H1 (cell line): ENCODE measurements at regions not wholly inside any gene's neighbourhood (a gene's known extent, or its start where the extent isn't known, plus 50 kb on each side); places are given as distances from the start of the nearest gene placed in this dataset.

Source experiments
- CTCF ChIA-PET: fragments of 300-600 bp; sonication (Branson Sonifier 250); formaldehyde crosslinking; loops from one replicate; lab custom pipeline; 2021; ENCODE audit not compliant: partially characterized antibody; lab: Charles Lee
- POLR2A ChIA-PET: fragments of 300-600 bp; sonication (Branson Sonifier 250); formaldehyde crosslinking; loops from one replicate; lab custom pipeline; 2021; ENCODE audit warnings: inconsistent platforms; ENCODE audit not compliant: partially characterized antibody; lab: Charles Lee
- DNase-seq, 2 experiments: peaks; one replicate each; pipeline versions ENCODE4 v3.0.0 to v3.0.0-alpha.2; 2010 to 2022; ENCODE audit warnings: low spot score in 2 of 2, low read depth in 1 of 2, mixed read lengths in 1 of 2
- FAIRE-seq: peaks from 2 replicates; lab custom pipeline; 2011; peaks lifted over from hg19 to GRCh38; lab: Jason Lieb, UNC
- H2AFZ ChIP-seq: 2 replicates; pipeline ENCODE4 v1.8.1; 2012; ENCODE audit warnings: low read length, inconsistent platforms
- H2AK5ac ChIP-seq: 2 replicates; pipeline ENCODE4 v1.6.1; 2013; ENCODE audit warnings: low read depth, low read length
- H2BK120ac ChIP-seq: replicated peaks from 2 replicates; pipeline ENCODE3; 2013; ENCODE audit warnings: low read depth, low read length, inconsistent platforms
- H2BK12ac ChIP-seq: 2 replicates; pipeline ENCODE4 v1.6.1; 2013; ENCODE audit warnings: low read depth, low read length
- H2BK15ac ChIP-seq: 2 replicates; pipeline ENCODE4 v1.6.1; 2013; ENCODE audit warnings: low read length
- H2BK20ac ChIP-seq: 2 replicates; pipeline ENCODE4 v1.6.1; 2013; ENCODE audit warnings: low read length
- H2BK5ac ChIP-seq: 2 replicates; pipeline ENCODE4 v1.6.1; 2013; ENCODE audit warnings: low read depth, low read length
- H3K14ac ChIP-seq: 2 replicates; pipeline ENCODE4 v1.6.1; 2013; ENCODE audit warnings: inconsistent platforms; ENCODE audit not compliant: insufficient read length
- H3K18ac ChIP-seq: 2 replicates; pipeline ENCODE4 v1.6.1; 2013; ENCODE audit warnings: low read length; ENCODE audit errors: extremely low read depth
- H3K23ac ChIP-seq: 2 replicates; pipeline ENCODE4 v1.6.1; 2013; ENCODE audit warnings: inconsistent platforms; ENCODE audit not compliant: insufficient read length
- H3K23me2 ChIP-seq: 2 replicates; pipeline ENCODE4 v1.6.1; 2013; ENCODE audit warnings: low read depth, low read length
- H3K27ac ChIP-seq: 2 replicates; pipeline ENCODE4 v1.6.1; 2011; ENCODE audit warnings: low read depth, low read length, inconsistent platforms
- H3K27me3 ChIP-seq, 4 experiments: replicated peaks in 1 of 4; 1 replicate in 1 of 4; 2 replicates in 3 of 4; pipeline versions ENCODE4 v1.6.1 to v1.8.1; 2011 to 2013; ENCODE audit warnings: low read length in 3 of 4, mild to moderate bottlenecking in 3 of 4, inconsistent platforms in 2 of 4, mixed read lengths in 2 of 4, moderate library complexity in 1 of 4; ENCODE audit not compliant: control insufficient read depth in 3 of 4, insufficient read depth in 3 of 4; ENCODE audit errors: extremely low read depth in 1 of 4
- H3K36me3 ChIP-seq, 4 experiments: 2 replicates each; pipeline versions ENCODE4 v1.6.1 to v1.8.1; 2011 to 2013; ENCODE audit warnings: mild to moderate bottlenecking in 4 of 4, low read length in 3 of 4, moderate library complexity in 2 of 4, control low read depth in 1 of 4, inconsistent platforms in 1 of 4; ENCODE audit not compliant: insufficient read depth in 4 of 4, control insufficient read depth in 2 of 4
- H3K4ac ChIP-seq: replicated peaks from 2 replicates; pipeline ENCODE3; 2013; ENCODE audit warnings: low read length, low read depth, mixed read lengths, inconsistent platforms; ENCODE audit not compliant: insufficient read length
- H3K4me1 ChIP-seq, 4 experiments: replicated peaks in 1 of 4; 1 replicate in 1 of 4; 2 replicates in 3 of 4; pipeline versions ENCODE4 v1.6.1 to v1.8.1; 2011 to 2013; ENCODE audit warnings: low read length in 3 of 4, inconsistent platforms in 2 of 4, mixed read lengths in 1 of 4; ENCODE audit not compliant: insufficient read depth in 4 of 4, control insufficient read depth in 3 of 4
- H3K4me2 ChIP-seq, 2 experiments: 2 replicates each; pipeline versions ENCODE4 v1.6.1 to v1.8.1; 2011 to 2013; ENCODE audit warnings: low read depth in 2 of 2, low read length in 2 of 2, control low read depth in 1 of 2, inconsistent platforms in 1 of 2, mild to moderate bottlenecking in 1 of 2; ENCODE audit not compliant: insufficient read depth in 1 of 2
- H3K4me3 ChIP-seq, 4 experiments: fragments of 200-600, 300-600 bp in 1 of 4; sonication (generic), shearing (Covaris generic), sonication (Bioruptor Twin) in 1 of 4; 2 replicates each; pipeline versions ENCODE4 v1.5.1 to v1.8.1; 2011 to 2016; ENCODE audit warnings: low read length in 4 of 4, low read depth in 3 of 4, control low read depth in 2 of 4, inconsistent platforms in 2 of 4, mild to moderate bottlenecking in 2 of 4, mixed read lengths in 1 of 4, moderate library complexity in 1 of 4; ENCODE audit not compliant: insufficient read depth in 2 of 4; ENCODE audit errors: extremely low read depth in 1 of 4
- H3K56ac ChIP-seq: replicated peaks from 2 replicates; pipeline ENCODE3; 2013; ENCODE audit warnings: low read depth, mild to moderate bottlenecking, mixed read lengths, low read length, inconsistent platforms; ENCODE audit not compliant: insufficient read length
- H3K79me1 ChIP-seq: 2 replicates; pipeline ENCODE4 v1.6.1; 2013; ENCODE audit warnings: low read depth, low read length, control low read depth
- H3K79me2 ChIP-seq, 2 experiments: 2 replicates each; pipeline versions ENCODE4 v1.6.1 to v1.8.1; 2012 to 2013; ENCODE audit warnings: low read length in 2 of 2, mild to moderate bottlenecking in 2 of 2, inconsistent platforms in 1 of 2; ENCODE audit not compliant: insufficient read depth in 2 of 2, control insufficient read depth in 1 of 2
- H3K9ac ChIP-seq, 4 experiments: replicated peaks in 1 of 4; 1 replicate in 1 of 4; 2 replicates in 3 of 4; pipeline versions ENCODE4 v1.6.1 to v1.8.1; 2011 to 2013; ENCODE audit warnings: low read depth in 3 of 4, low read length in 3 of 4, control low read depth in 2 of 4, mild to moderate bottlenecking in 2 of 4, moderate library complexity in 2 of 4, inconsistent platforms in 1 of 4; ENCODE audit errors: extremely low read depth in 1 of 4
- H3K9me3 ChIP-seq, 2 experiments: 2 replicates each; pipeline versions ENCODE4 v1.6.1 to v1.8.1; 2012 to 2013; ENCODE audit warnings: mild to moderate bottlenecking in 2 of 2, moderate library complexity in 2 of 2, control low read depth in 1 of 2, inconsistent platforms in 1 of 2, low read depth in 1 of 2, low read length in 1 of 2, mixed read lengths in 1 of 2; ENCODE audit not compliant: insufficient read depth in 2 of 2
- H4K20me1 ChIP-seq, 2 experiments: replicated peaks in 1 of 2; 2 replicates each; pipeline versions ENCODE3 to v1.8.1; 2011 to 2013; ENCODE audit warnings: inconsistent platforms in 2 of 2, low read length in 2 of 2, mild to moderate bottlenecking in 1 of 2; ENCODE audit not compliant: insufficient read depth in 2 of 2, control insufficient read depth in 1 of 2
- H4K5ac ChIP-seq: 2 replicates; pipeline ENCODE4 v1.6.1; 2013; ENCODE audit warnings: low read length, low read depth, mixed read lengths, inconsistent platforms; ENCODE audit not compliant: insufficient read length
- H4K8ac ChIP-seq: 2 replicates; pipeline ENCODE4 v1.8.0; 2013; ENCODE audit warnings: mild to moderate bottlenecking, moderate library complexity, low read length, inconsistent platforms; ENCODE audit not compliant: insufficient read depth; ENCODE audit errors: extremely low read depth
- H4K91ac ChIP-seq: replicated peaks from 2 replicates; pipeline ENCODE3; 2013; ENCODE audit warnings: low read length, mixed read lengths, inconsistent platforms; ENCODE audit not compliant: insufficient read length
- BRCA1 ChIP-seq: IDR thresholded peaks from 2 replicates; pipeline ENCODE4 v1.6.1; 2012; ENCODE audit warnings: low read depth, low read length, improper control_type of control experiment
- CBX5 ChIP-seq: fragments of 300-800, 300-1000 bp; sonication (generic); IDR thresholded peaks from 2 replicates; pipeline ENCODE4 v1.7.1; 2016; ENCODE audit warnings: antibody characterized with exemption, low read length, low read depth
- EZH2 ChIP-seq: fragments of 200-600 bp; sonication (generic); IDR thresholded peaks from 2 replicates; pipeline ENCODE4 v1.7.1; 2012; ENCODE audit warnings: low read depth, mild to moderate bottlenecking, moderate library complexity, low read length, inconsistent platforms; ENCODE audit not compliant: severe bottlenecking
- FOSL1 ChIP-seq: IDR thresholded peaks from 2 replicates; pipeline ENCODE4 v1.6.1; 2011; ENCODE audit warnings: mild to moderate bottlenecking, low read depth, low read length, moderate library complexity; ENCODE audit not compliant: insufficient read depth
- GABPA ChIP-seq: IDR thresholded peaks from 2 replicates; pipeline ENCODE4 v1.6.1; 2011; ENCODE audit warnings: mild to moderate bottlenecking, low read length, moderate library complexity, borderline replicate concordance; ENCODE audit not compliant: insufficient read depth
- GTF2F1 ChIP-seq: IDR thresholded peaks from 2 replicates; pipeline ENCODE4 v1.6.1; 2012; ENCODE audit warnings: low read depth, low read length, improper control_type of control experiment, borderline replicate concordance
- KDM5A ChIP-seq: fragments of 200-600 bp; IDR thresholded peaks from 2 replicates; pipeline ENCODE4 v1.7.1; 2012; ENCODE audit warnings: mild to moderate bottlenecking, low read length, inconsistent platforms, mixed read lengths
- SIN3A ChIP-seq, 2 experiments: IDR thresholded peaks in 1 of 2; conservative IDR thresholded peaks in 1 of 2; 2 replicates each; pipeline ENCODE4 v1.6.1; 2011 to 2012; ENCODE audit warnings: low read length in 2 of 2, improper control_type of control experiment in 1 of 2, low read depth in 1 of 2, mild to moderate bottlenecking in 1 of 2
- SIRT6 ChIP-seq: IDR thresholded peaks from one replicate; pipeline ENCODE4 v1.7.1; 2012; ENCODE audit warnings: low read length, inconsistent platforms
- SIX5 ChIP-seq: IDR thresholded peaks from 2 replicates; pipeline ENCODE4 v1.6.1; 2011; ENCODE audit warnings: mild to moderate bottlenecking, low read depth, low read length
- SRF ChIP-seq: IDR thresholded peaks from 2 replicates; pipeline ENCODE4 v1.6.1; 2011; ENCODE audit warnings: mild to moderate bottlenecking, low read depth, low read length, moderate library complexity
- TBP ChIP-seq: IDR thresholded peaks from 2 replicates; pipeline ENCODE4 v1.6.1; 2011; ENCODE audit warnings: low read depth, low read length, improper control_type of control experiment
- USF2 ChIP-seq: IDR thresholded peaks from 2 replicates; pipeline ENCODE4 v1.6.1; 2011; ENCODE audit warnings: low read length, improper control_type of control experiment
- WGBS, 2 experiments: shearing (Covaris generic) in 1 of 2; methylation state at CpG; one replicate each; pipeline versions ENCODE4 v1.1.6 to v1.1.7; 2013 to 2015; ENCODE audit warnings: low lambda C conversion rate in 2 of 2, mixed read lengths in 2 of 2, inconsistent platforms in 1 of 2, low coverage in 1 of 2, missing lambda C conversion rate in 1 of 2; ENCODE audit not compliant: insufficient replicate concordance in 2 of 2, insufficient coverage in 1 of 2, insufficient read length in 1 of 2; ENCODE audit errors: extremely low coverage in 1 of 2, missing lambda C conversion rate in 1 of 2; 5-methylcytosine and 5-hydroxymethylcytosine counted together

GRCh38 chr15:81858136-81858535 is 187.7 kb downstream of the MEX3B start:
- H3K4me2 ChIP-seq = no peak overlapping the region
- WGBS, 2 experiments = 84% methylated on average over 6 of the region's 6 CpGs; no CpG with 5 or more reads in 1 of the 2 experiments
- TF ChIP-seq FOSL1 (no peak), GABPA (no peak), USF2 (no peak), BRCA1 (no peak), EZH2 (no peak), SRF (no peak), TBP (no peak), GTF2F1 (no peak), SIRT6 (no peak), SIX5 (no peak), KDM5A (no peak), CBX5 (no peak), SIN3A (conservative IDR thresholded peaks at IDR 0.05 in 1 of 2, IDR thresholded peaks at IDR 0.05 in 1 of 2; ENCODE audit: low read depth in 1 of 2, low read length in 2 of 2) (no peak)
- TF ChIP-seq, all 59 proteins: peak for 0
- Histone ChIP-seq H2BK12ac (no peak overlapping the region), H4K91ac (no peak overlapping the region), H3K27me3 (no peaks in the 10 kb centered on the region), H4K8ac (no peak overlapping the region), H2AK5ac (no peak overlapping the region), H2BK120ac (no peak overlapping the region), H2BK5ac (no peak overlapping the region), H3K4me3 (no peak overlapping the region), H3K56ac (no peak overlapping the region), H2BK20ac (no peak overlapping the region), H3K18ac (no peak overlapping the region), H3K23me2 (no peaks in the 10 kb centered on the region), H3K79me2 (no peaks in the 10 kb centered on the region), H3K9me3 (no peaks in the 10 kb centered on the region), H4K5ac (no peak overlapping the region), H2AFZ (no peak overlapping the region), H3K14ac (no peak overlapping the region), H3K9ac (no peak overlapping the region), H2BK15ac (no peak overlapping the region), H3K23ac (no peak overlapping the region), H3K27ac (no peak overlapping the region), H3K36me3 (no peaks in the 10 kb centered on the region), H3K79me1 (no peaks in the 10 kb centered on the region), H3K4ac (no peak overlapping the region), H3K4me1 (no peaks in the 10 kb centered on the region), H4K20me1 (no peaks in the 10 kb centered on the region)
- DNase-seq (no peak), FAIRE-seq (no peak)
- CTCF ChIA-PET = interaction anchor here (1.0 kb wide), 1 partner anchor 22 kb away, joined by 3 read pairs; no protein-coding TSS in a partner anchor
- POLR2A ChIA-PET = interaction anchor here (1.8 kb wide), 1 partner anchor 11 kb away, joined by 4 read pairs; no protein-coding TSS in a partner anchor
